ENCODE measurements at regions not wholly inside any gene's neighbourhood (a gene's known extent, or its start where the extent isn't known, plus 50 kb on each side); places are given as distances from the start of the nearest gene placed in this dataset.

- TF ChIP-seq POLR2AphosphoS5 (IDR thresholded peaks at IDR 0.05), result no peak
- no peak for TF ChIP-seq CTCF (IDR thresholded peaks at IDR 0.05)
- TF ChIP-seq POLR2A (IDR thresholded peaks at IDR 0.05), result no peak
- TF ChIP-seq EP300 (IDR thresholded peaks at IDR 0.05), result no peak
Observed at GRCh38 chr7:45311597-45311996, 154.0 kb downstream of the RAMP3 start.

Data from suprapubic skin (tissue), 4 donors.